GM23248 (cell line): ENCODE measurements at regions not wholly inside any gene's neighbourhood (a gene's known extent, or its start where the extent isn't known, plus 50 kb on each side); places are given as distances from the start of the nearest gene placed in this dataset.

Experiments
- EZH2 ChIP-seq: fragments of 200-600 bp; sonication (generic); IDR thresholded peaks from 2 replicates; pipeline ENCODE4 v1.6.1; 2018; ENCODE audit warnings: antibody characterized with exemption, mild to moderate bottlenecking; ENCODE audit not compliant: insufficient read depth, poor library complexity, severe bottlenecking
- EZH2phosphoT487 ChIP-seq: fragments of 200-600 bp; sonication (generic); IDR thresholded peaks from 2 replicates; pipeline ENCODE4 v1.6.1; 2018; ENCODE audit warnings: antibody characterized with exemption, moderate library complexity, mild to moderate bottlenecking, low read depth; ENCODE audit not compliant: insufficient read depth

GRCh38 chr1:203420263-203420662 is 55.3 kb upstream of the PRELP start:
- TF ChIP-seq EZH2 (no peak), EZH2phosphoT487 (no peak)
